DND-41 (cell line): ENCODE measurements at regions not wholly inside any gene's neighbourhood (a gene's known extent, or its start where the extent isn't known, plus 50 kb on each side); places are given as distances from the start of the nearest gene placed in this dataset.

ENCODE experiments used
- ATAC-seq: fragments of 200-7000 bp; cut with Tn5 transposase; 3 replicates; pipeline ENCODE4 v1.9.1; 2021; ENCODE audit warnings: low read depth; ENCODE audit not compliant: insufficient read depth
- DNase-seq: peaks from one replicate; pipeline ENCODE4 v3.0.0-alpha.2; 2020
- H2AFZ ChIP-seq: 2 replicates; pipeline ENCODE4 v1.6.0; 2012; ENCODE audit warnings: low read depth, low read length
- H3K27ac ChIP-seq: 2 replicates; pipeline ENCODE4 v1.5.1; 2012; ENCODE audit warnings: low read length, inconsistent platforms
- H3K27me3 ChIP-seq: fragments of 200-600 bp; sonication (generic); 2 replicates; pipeline ENCODE4 v1.6.0; 2012; ENCODE audit warnings: low read length, mild to moderate bottlenecking, inconsistent platforms; ENCODE audit not compliant: insufficient read depth, poor library complexity
- H3K36me3 ChIP-seq: 2 replicates; pipeline ENCODE4 v1.5.1; 2012; ENCODE audit warnings: low read length, inconsistent platforms; ENCODE audit not compliant: insufficient read depth
- H3K4me1 ChIP-seq: 2 replicates; pipeline ENCODE4 v1.5.1; 2012; ENCODE audit warnings: mild to moderate bottlenecking, low read length; ENCODE audit not compliant: insufficient read depth
- H3K4me2 ChIP-seq: 2 replicates; pipeline ENCODE4 v1.6.0; 2012; ENCODE audit warnings: mild to moderate bottlenecking, moderate library complexity, low read length, inconsistent platforms; ENCODE audit not compliant: insufficient read depth
- H3K4me3 ChIP-seq, 2 experiments: fragments of 200-600 bp in 1 of 2; shearing (Covaris generic) in 1 of 2; 2 replicates each; pipeline ENCODE4 v1.5.1; 2012 to 2016; ENCODE audit warnings: inconsistent platforms in 2 of 2, low read length in 2 of 2, mild to moderate bottlenecking in 2 of 2, low read depth in 1 of 2, moderate library complexity in 1 of 2
- H3K79me2 ChIP-seq: 2 replicates; pipeline ENCODE4 v1.6.0; 2012; ENCODE audit warnings: low read length, inconsistent platforms; ENCODE audit not compliant: insufficient read depth
- H3K9ac ChIP-seq: 2 replicates; pipeline ENCODE4 v1.6.0; 2012; ENCODE audit warnings: low read depth, mild to moderate bottlenecking, inconsistent platforms, low read length, moderate library complexity
- H3K9me3 ChIP-seq: 2 replicates; pipeline ENCODE4 v1.5.1; 2012; ENCODE audit warnings: low read length, moderate library complexity, mild to moderate bottlenecking, inconsistent platforms; ENCODE audit not compliant: insufficient read depth, severe bottlenecking
- H4K20me1 ChIP-seq: 2 replicates; pipeline ENCODE4 v1.6.0; 2012; ENCODE audit warnings: low read length; ENCODE audit not compliant: insufficient read depth
- EZH2 ChIP-seq: IDR thresholded peaks from 3 replicates; pipeline ENCODE4 v1.6.1; 2012; ENCODE audit warnings: borderline replicate concordance, low read depth, mild to moderate bottlenecking, moderate library complexity, low read length, inconsistent platforms; ENCODE audit not compliant: severe bottlenecking
- TF ChIP-seq, protein P1 (sequence below): IDR thresholded peaks from 2 replicates; pipeline ENCODE4 v1.5.1; 2012; ENCODE audit warnings: borderline replicate concordance, low read length, moderate library complexity, mild to moderate bottlenecking; ENCODE audit not compliant: poor library complexity, severe bottlenecking; ENCODE audit errors: extremely low read depth

DNA sequence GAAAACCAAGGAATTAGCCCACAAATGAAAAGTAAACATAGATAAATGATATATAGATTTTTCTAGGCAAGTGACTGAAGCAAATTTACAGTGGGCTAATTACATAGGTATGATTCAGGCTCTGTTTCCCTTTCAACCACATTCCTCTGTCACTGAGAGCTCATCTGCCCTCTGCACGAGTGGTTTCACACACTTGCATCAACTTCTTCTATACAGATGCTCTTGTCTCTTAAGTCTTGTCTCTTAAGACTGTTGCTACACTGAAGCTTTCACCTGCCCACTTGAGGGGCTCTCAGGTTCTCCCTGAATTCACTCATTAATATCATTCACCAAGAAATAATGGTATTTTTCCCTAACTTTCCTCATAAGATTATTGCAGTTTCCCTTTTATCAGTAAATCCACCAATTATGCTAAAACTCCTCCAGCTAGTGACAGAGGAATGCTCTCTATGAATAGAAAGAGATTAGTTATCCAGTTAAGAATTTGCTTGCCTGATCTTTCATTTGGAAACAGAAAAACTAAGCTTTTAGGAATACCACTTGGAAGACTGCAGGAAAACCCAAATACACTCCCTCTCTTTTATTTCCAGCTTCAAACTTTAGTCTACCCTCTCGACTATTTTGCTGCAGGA is 95.7 kb downstream of the ELAPOR2 start:
- ATAC-seq (no peak), DNase-seq (no peak)
- Histone ChIP-seq H3K4me1 (no peaks in the 10 kb centered on the region), H3K4me3 (no peak overlapping the region), H3K9me3 (no peaks in the 10 kb centered on the region), H3K27me3 (peaks cover 5% of the 10 kb centered on the region), H2AFZ (no peak overlapping the region), H3K79me2 (no peaks in the 10 kb centered on the region), H3K36me3 (no peaks in the 10 kb centered on the region), H3K4me2 (no peak overlapping the region), H3K27ac (no peak overlapping the region), H3K9ac (no peak overlapping the region), H4K20me1 (no peaks in the 10 kb centered on the region)
- TF ChIP-seq, protein P1, sequence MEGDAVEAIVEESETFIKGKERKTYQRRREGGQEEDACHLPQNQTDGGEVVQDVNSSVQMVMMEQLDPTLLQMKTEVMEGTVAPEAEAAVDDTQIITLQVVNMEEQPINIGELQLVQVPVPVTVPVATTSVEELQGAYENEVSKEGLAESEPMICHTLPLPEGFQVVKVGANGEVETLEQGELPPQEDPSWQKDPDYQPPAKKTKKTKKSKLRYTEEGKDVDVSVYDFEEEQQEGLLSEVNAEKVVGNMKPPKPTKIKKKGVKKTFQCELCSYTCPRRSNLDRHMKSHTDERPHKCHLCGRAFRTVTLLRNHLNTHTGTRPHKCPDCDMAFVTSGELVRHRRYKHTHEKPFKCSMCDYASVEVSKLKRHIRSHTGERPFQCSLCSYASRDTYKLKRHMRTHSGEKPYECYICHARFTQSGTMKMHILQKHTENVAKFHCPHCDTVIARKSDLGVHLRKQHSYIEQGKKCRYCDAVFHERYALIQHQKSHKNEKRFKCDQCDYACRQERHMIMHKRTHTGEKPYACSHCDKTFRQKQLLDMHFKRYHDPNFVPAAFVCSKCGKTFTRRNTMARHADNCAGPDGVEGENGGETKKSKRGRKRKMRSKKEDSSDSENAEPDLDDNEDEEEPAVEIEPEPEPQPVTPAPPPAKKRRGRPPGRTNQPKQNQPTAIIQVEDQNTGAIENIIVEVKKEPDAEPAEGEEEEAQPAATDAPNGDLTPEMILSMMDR = no peak
- no peak for TF ChIP-seq EZH2

- H4K20me1 ChIP-seq = no peaks in the 10 kb centered on the region
- H3K36me3 ChIP-seq = no peaks in the 10 kb centered on the region
- peaks cover 5% of the 10 kb centered on the region for H3K27me3 ChIP-seq
- no peak overlapping the region for H3K4me2 ChIP-seq
- ATAC-seq = no peak
- TF ChIP-seq, protein P1 = no peak
- TF ChIP-seq EZH2 = no peak
- H3K79me2 ChIP-seq = no peaks in the 10 kb centered on the region
- no peak overlapping the region for H3K27ac ChIP-seq
- no peaks in the 10 kb centered on the region for H3K4me1 ChIP-seq
- no peak overlapping the region for H3K9ac ChIP-seq
- no peaks in the 10 kb centered on the region for H3K9me3 ChIP-seq
- H3K4me3 ChIP-seq = no peak overlapping the region
- no peak overlapping the region for H2AFZ ChIP-seq
- DNase-seq = no peak
Measured at GRCh38 chr7:86962623-86963022, 96.8 kb downstream of the ELAPOR2 start.

DNA sequence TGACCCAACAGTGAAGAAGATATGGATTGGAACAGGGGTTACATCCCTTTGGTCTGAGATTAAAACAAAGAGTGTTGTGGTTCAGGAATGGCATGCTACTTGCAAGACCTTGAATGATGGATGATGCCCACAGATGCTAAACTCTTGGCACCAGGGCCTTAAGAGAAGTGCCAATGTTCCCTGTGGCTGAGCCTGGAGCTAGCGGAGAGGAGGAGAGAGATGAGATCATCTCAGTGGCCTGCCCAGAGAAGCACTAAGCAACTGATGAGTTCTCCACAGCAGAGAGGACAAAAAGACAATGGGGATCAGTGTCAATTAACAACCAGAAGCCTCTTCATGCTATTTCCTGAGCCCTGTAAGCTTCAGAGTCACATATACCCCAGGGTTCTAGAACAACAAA is 97.8 kb downstream of the ELAPOR2 start:
- DNase-seq (no peak), ATAC-seq (no peak)
- H3K79me2 ChIP-seq = no peaks in the 10 kb centered on the region
- no peak overlapping the region for H2AFZ ChIP-seq
- H3K27ac ChIP-seq = no peak overlapping the region
- no peaks in the 10 kb centered on the region for H3K36me3 ChIP-seq
- peaks cover 5% of the 10 kb centered on the region for H3K27me3 ChIP-seq
- no peaks in the 10 kb centered on the region for H3K4me1 ChIP-seq
- no peaks in the 10 kb centered on the region for H4K20me1 ChIP-seq
- H3K9ac ChIP-seq = no peak overlapping the region
- H3K4me2 ChIP-seq = no peak overlapping the region
- no peak for TF ChIP-seq EZH2
- TF ChIP-seq, protein P1 = no peak
- H3K4me3 ChIP-seq = no peak overlapping the region
- no peaks in the 10 kb centered on the region for H3K9me3 ChIP-seq
